Fibroblast of pulmonary artery (primary cell): ENCODE measurements at regions not wholly inside any gene's neighbourhood (a gene's known extent, or its start where the extent isn't known, plus 50 kb on each side); places are given as distances from the start of the nearest gene placed in this dataset.
A peak's percentile ranks its signal among the peaks of the same experiment; 100 is the strongest.

Source experiments
- DNase-seq: peaks from one replicate; pipeline ENCODE4 v3.0.0-alpha.2; 2010; ENCODE audit warnings: low read depth
- H3K4me3 ChIP-seq: replicated peaks from 2 replicates; pipeline ENCODE4 v1.5.1; 2011; ENCODE audit warnings: low read depth, mild to moderate bottlenecking, control low read depth, low read length, moderate library complexity
- CTCF ChIP-seq: IDR thresholded peaks from 2 replicates; pipeline ENCODE4 v1.5.1; 2011; ENCODE audit warnings: mild to moderate bottlenecking, control low read depth, low read length, inconsistent platforms; ENCODE audit errors: missing control alignments

- DNase-seq, result no peak
- no peak overlapping the region for H3K4me3 ChIP-seq
- no peak for TF ChIP-seq CTCF
These were observed 55.2 kb downstream of the TTC32 start for GRCh38 chr2:19846567-19846966.

- no peak overlapping the region for H3K4me3 ChIP-seq
- TF ChIP-seq CTCF, result no peak
- peak; percentile 21 for DNase-seq
These were observed 55.8 kb downstream of the TTC32 start for GRCh38 chr2:19846030-19846429.

GRCh38 chr2:19845323-19845920 lies 56.4 kb downstream of the TTC32 start:
- TF ChIP-seq CTCF, result no peak
- DNase-seq, result no peak
- H3K4me3 ChIP-seq, result no peak overlapping the region

GRCh38 chr2:19844750-19845149 lies 57.0 kb downstream of the TTC32 start:
- DNase-seq, result no peak
- H3K4me3 ChIP-seq, result no peak overlapping the region

GRCh38 chr2:19843992-19844515 lies 57.7 kb downstream of the TTC32 start:
- no peak for DNase-seq
- no peak for TF ChIP-seq CTCF
- H3K4me3 ChIP-seq, result no peak overlapping the region

More at GRCh38 chr2:19844750-19845149, 57.0 kb downstream of the TTC32 start:
- no peak for TF ChIP-seq CTCF

- DNase-seq, result no peak
- no peak for TF ChIP-seq CTCF
- H3K4me3 ChIP-seq, result no peak overlapping the region
These were observed 59.7 kb downstream of the TTC32 start for GRCh38 chr2:19841918-19842693.
